Activated CD8-positive, alpha-beta memory T cell treated with anti-CD3 and anti-CD28 coated beads for 4 hours (primary cell): ENCODE measurements at regions not wholly inside any gene's neighbourhood (a gene's known extent, or its start where the extent isn't known, plus 50 kb on each side); places are given as distances from the start of the nearest gene placed in this dataset.
"Not testable (repeated sequence)": the region's sequence is repeated elsewhere in the genome, so short reads cannot be mapped to it uniquely, and the experiment has no call there.

ENCODE experiments used
- DNase-seq, 2 donors: peaks; one replicate each; pipeline ENCODE4 v3.0.0-alpha.2; 2020; ENCODE audit warnings: low read depth in 2 of 2

GRCh38 chr1:22332424-22332717, 119.3 kb upstream of the ZBTB40 start:
- no peak for DNase-seq

DNA sequence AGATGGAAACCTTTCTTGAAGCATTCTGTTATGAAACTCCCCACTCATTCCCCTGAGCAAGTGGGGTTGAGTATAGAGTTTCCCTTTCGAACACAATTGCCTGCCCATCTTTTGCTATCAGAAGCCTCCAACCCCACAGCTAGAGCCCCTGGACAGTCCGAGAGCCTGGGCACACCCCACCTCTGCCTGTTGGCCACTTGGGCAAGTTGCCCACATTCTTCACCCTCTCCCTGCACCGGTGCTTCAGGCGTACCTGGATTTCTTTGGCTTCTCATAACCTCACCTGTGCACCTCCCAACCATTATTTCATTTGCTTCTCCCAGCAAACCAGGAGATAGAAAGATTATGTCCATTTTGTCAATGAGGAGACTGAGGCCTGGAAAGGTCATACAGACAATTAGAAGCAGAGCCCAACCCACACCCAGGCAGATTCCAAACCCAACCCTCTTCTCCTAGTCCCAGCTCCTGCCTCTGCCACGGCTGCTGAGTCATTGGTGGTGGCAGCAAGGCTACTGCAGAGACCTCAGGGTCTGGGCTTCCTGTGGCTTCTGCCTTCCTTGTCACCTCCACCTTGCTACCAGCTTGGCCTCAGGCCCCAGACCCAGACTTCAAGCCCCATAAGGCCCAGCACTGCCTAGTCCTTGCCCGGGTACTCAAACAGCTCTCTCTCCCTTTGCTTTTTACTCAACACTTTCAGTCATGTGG, 118.7 kb upstream of the ZBTB40 start:
- DNase-seq: no peak

DNA sequence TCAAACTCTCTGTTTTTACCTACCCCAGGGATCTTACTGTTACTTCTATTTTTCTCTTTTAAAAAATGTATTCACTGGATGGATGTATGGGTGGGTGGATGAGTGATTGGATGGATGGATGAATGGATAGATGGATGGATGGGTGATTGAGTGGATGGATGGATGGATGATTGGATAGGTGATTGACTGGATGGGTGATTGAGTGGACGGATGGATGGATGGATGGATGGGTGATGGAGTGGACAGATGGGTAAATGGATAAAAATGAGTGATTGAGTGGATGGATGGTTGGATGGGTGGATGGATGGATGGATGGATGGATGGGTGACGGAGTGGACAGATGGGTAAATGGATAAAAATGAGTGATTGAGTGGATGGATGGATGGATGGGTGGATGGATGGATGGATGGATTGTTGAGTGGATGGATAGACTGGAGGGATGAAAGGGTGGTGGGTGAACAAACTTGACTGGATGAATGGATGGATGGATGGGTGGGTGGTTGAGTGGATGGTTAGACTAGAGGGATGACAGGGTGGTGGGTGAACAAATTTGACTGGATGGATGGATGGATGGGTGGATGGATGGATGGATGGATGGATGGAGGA, 118.0 kb upstream of the ZBTB40 start:
- no peak for DNase-seq

- no peak for DNase-seq
These were observed 116.6 kb upstream of the ZBTB40 start for GRCh38 chr1:22334860-22335550.

DNA sequence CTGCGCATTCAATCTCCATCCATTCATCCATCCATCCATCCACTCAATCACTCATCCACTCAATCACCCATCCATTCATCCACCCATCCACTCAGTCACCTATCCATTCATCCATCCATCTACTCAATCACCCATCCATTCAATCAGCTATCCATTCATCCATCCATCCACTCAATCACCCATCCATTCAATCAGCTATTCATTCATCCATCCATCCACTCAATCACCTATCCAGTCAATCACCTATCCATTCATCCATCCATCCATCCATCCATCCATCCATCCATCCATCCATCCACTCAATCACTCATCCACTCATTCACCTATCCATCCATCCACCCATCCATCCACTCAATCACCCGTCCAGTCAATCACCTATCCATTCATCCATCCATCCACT, 115.4 kb upstream of the ZBTB40 start:
- not testable (repeated sequence) for DNase-seq

DNA sequence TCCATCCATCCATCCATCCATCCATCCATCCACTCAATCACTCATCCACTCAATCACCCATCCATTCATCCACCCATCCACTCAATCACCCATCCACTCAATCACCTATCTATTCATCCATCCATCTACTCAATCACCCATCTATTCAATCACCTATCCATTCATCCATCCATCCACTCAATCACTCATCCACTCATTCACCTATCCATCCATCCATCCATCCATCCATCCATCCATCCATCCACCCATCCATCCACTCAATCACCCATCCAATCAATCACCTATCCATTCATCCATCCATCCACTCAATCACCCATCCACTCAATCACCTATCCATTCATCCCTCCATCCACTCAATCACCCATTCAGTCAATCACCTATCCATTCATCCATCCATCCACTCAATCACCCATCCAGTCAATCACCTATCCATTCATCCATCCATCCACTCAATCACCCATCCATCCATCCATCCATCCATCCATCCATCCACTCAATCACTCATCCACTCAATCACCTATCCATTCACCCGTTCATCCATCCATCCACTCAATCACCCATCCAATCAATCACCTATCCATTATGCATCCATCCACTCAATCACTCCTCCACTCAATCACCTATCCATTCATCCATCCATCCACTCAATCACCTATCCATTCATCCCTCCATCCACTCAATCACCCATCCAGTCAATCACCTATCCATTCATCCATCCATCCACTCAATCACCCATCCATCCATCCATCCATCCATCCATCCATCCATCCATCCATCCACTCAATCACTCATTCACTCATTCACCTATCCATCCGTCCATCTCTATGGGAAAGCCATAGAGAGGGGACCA, 114.7 kb upstream of the ZBTB40 start:
- DNase-seq: not testable (repeated sequence)

DNA sequence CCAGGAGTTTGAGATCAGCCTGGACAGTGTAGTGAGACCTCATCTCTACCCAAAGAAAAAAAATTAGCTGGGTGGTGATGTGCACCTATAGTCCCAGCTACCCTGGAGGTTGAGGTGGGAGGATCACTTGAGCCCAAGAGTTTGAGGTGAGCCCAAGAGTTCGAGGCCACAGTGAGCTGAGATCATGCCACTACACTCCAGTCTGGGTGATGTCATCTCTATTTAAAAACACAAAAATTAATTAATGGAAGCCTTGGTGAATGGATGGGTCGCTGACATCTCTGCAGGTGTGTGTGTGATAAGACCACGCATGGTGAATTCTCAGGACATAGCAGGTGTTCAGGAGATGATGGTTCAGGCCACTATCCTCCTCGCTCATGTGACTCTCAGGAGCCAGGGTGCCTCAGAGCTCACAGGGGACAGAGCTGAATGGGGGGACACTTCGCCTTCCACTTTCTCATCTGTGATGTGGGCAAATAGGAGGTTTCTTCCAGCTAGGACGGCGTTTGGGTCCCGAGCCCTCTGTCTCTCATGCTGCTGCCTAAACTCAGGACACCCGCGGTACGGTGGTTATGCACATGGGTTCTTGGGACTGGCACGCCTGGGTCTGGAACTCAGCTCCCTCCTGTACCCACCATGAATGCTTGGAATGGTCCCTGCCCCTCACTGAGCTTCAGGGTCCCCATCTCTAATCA, 113.4 kb upstream of the ZBTB40 start:
- no peak for DNase-seq

DNA sequence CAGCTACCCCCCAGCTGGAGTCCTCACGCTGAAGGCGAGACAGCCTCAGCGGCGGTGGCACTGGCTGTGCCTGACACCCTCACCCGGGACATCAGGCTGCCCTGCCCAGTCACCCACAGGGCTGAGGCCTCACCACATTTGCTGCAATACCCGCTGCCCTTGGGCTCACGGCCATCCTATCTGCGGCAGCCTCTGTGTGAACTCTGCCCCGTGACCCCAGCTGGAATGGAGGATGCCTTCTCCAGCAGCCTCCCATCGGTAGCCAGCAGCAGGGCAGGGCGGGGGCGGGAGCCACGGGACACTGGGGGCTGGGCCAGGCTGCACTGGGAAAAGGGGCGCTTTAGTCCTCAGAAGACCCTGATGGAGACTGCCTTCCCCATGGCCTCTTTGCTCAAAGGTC, 112.4 kb upstream of the ZBTB40 start:
- no peak for DNase-seq

DNA sequence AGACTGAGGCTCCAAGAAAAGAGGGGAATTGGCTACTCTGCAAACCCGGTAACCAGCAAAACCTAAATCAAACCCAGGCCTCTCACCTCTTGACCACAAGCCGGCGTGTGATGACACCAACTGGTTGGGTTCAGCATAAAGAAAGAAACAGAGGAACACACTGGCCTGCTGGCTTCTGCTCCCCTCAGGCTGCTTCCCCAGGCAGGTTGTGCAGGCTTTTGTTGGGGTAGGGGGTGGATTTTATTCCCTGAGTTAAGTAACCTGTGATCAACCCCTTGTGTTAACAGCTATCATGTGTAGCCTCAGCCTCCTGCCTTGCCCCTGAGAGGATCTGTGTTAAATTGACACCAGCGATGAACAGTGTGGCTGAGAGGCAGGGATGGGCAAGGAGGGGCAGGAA, 111.6 kb upstream of the ZBTB40 start:
- no peak for DNase-seq

DNA sequence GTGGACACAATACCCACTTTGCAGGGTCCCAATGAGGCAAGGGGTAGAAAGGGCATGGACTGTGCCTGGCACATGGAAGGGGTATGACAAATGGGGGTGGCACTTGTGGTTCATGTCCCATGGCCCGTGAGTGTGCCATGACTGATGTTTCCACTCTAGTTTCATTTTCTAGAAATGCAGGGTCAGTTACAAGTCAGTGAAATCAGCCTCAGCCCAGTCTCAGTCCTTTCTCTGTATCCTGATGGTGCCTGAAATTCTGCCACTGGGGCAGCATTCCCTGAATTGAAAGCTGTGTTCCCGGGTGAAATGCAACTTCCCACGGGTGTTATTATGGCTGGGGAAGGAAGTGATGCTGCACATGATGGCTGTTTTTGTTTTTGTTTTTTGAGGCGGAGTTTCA, 110.8 kb upstream of the ZBTB40 start:
- no peak for DNase-seq

- no peak for DNase-seq
These were observed 109.7 kb upstream of the ZBTB40 start for GRCh38 chr1:22341791-22342605.

GRCh38 chr1:22342734-22343191, 108.9 kb upstream of the ZBTB40 start:
- DNase-seq: no peak

DNA sequence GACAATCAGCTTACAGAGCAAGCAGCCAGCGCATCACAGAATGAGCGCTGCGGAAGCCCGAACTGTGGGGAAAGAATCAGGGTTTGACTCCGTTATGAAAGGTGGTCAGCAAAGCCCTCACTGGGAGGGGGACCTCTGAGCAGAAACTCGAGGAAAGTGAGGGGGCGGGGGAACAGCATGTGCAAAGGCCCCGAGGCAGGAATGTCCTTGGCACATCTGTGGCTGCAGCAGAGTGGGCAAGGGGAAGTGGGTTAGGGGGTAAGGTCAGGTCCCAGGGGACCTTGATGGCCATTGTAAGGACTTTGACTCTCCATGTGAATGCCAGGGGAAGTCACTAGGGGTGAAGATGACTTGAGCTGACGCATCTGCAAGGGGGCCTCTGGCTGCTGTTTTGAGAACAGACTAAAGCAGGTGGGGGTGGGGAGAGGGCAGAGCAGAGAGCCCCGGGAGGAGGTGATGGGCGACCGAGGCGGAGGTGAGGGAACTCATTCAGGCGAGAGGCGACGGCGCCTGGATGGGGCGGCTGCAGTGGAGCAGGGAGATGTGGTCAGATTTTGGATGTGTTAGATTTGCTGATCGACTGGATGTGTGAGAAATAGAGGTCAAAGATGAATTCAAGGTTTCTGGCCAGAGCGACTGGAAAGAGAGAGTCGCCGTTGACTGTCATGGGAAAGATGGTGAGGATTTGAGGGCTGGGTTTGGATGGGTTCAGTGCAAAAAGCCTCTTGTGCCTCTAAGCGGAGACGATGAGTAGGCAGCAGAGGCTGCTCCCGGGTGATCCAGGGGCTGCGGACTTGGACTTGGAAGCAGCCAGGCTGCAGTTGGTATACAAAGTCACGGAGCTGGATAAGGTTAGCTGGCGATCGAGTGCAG, 108.0 kb upstream of the ZBTB40 start:
- DNase-seq: no peak

- DNase-seq: no peak
These were observed 107.4 kb upstream of the ZBTB40 start for GRCh38 chr1:22344329-22344630.

GRCh38 chr1:22344851-22345560, 106.6 kb upstream of the ZBTB40 start:
- no peak for DNase-seq

- no peak for DNase-seq
These were observed 103.5 kb upstream of the ZBTB40 start for GRCh38 chr1:22347854-22348760.

DNA sequence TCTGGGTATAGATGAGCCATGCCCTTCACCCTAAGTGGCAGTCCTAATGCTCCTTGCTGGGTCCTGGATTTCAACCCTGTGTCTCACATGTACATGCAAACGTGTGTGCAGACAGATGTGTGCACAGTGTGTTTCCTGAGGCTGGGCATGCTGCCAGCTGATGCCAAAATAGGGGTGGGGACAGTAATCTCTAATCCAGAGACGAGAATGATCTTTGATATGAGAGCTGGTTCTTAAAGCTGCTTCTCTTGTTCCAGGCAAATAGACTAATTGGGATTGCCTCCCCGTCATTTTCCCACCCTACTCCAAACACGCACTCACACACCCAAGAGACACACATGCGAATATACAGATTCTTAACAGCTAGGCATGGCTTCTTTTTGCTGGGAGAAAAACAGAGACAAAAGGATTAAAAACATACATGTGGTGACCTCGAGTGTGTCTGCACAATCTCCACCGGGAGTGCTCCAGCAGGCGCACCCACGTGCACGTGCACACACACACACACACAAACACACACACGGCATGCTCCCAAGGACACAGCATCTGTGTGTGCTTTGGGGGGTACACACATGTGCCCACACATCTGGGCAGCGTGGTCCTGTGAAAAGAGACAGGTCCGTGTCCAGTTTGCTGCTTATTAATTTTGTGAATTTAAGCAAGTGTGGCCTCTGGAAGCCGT, 102.1 kb upstream of the ZBTB40 start:
- no peak for DNase-seq
